AG04450 (cell line): ENCODE measurements at regions not wholly inside any gene's neighbourhood (a gene's known extent, or its start where the extent isn't known, plus 50 kb on each side); places are given as distances from the start of the nearest gene placed in this dataset.

Experiments used
- CTCF ChIA-PET: fragments of 300-600, 350-600 bp; formaldehyde crosslinking; extraction: SDS; loops from one replicate; lab custom pipeline; 2022; ENCODE audit warnings: antibody characterized with exemption, inconsistent platforms; lab: Charles Lee
- POLR2A ChIA-PET: fragments of 350-600 bp; formaldehyde crosslinking; extraction: SDS; loops from one replicate; lab custom pipeline; 2021; ENCODE audit warnings: antibody characterized with exemption, inconsistent platforms; lab: Yijun Ruan, JAX
- DNase-seq: peaks from one replicate; pipeline ENCODE4 v3.0.0-alpha.2; 2011; ENCODE audit warnings: low read depth, low spot score
- H3K27ac ChIP-seq: one replicate; pipeline ENCODE4 v1.5.1; 2012; ENCODE audit warnings: low read depth, low read length, control low read depth
- H3K27me3 ChIP-seq: one replicate; pipeline ENCODE4 v1.6.0; 2012; ENCODE audit warnings: low read length; ENCODE audit not compliant: control insufficient read depth, insufficient read depth
- H3K4me3 ChIP-seq: 2 replicates; pipeline ENCODE4 v1.5.1; 2011; ENCODE audit warnings: mild to moderate bottlenecking, low read depth, low read length, control low read depth
- H3K9me3 ChIP-seq: 2 replicates; pipeline ENCODE4 v1.5.1; 2012; ENCODE audit warnings: low read length; ENCODE audit not compliant: control insufficient read depth, insufficient read depth
- TF ChIP-seq, protein P1 (sequence below): IDR thresholded peaks from 2 replicates; pipeline ENCODE4 v1.5.1; 2011; ENCODE audit warnings: low read depth, low read length, control low read depth, inconsistent platforms

DNA sequence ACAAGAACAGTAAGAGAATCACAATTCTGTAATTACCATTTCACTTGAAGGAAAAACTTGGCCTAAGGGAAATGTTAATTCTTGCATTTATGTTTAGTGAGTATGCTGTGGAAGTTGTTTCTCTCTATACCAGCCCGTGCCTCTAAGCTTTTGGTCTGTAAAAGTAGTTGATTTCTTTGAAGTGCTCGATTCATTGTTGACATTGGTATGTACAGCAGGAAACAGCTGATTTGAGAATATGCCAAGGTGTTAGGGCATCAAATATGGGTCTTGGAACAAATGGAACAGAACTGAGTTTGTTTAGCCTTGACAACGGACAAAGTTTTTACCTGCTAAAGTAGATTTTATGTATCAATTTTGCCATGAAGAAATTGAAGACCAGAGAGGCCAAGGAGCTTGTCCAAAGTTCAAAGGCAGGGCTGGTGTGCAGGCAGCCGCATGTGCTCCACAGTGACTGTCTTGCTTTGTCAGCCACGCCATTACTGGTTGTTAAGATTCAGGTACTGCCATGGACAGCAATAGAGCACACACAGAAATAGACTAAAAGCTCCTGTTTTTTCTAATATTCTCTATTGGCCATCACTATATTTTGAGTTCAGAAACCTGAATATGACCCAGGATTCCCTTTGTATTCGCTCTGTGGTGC lies 75.5 kb upstream of the TLR3 start:
- POLR2A ChIA-PET: no interaction called here
- CTCF ChIA-PET: interaction anchor here (2.7 kb wide), 1 partner anchor 45 kb away, joined by 6 read pairs; no protein-coding TSS in a partner anchor

DNA sequence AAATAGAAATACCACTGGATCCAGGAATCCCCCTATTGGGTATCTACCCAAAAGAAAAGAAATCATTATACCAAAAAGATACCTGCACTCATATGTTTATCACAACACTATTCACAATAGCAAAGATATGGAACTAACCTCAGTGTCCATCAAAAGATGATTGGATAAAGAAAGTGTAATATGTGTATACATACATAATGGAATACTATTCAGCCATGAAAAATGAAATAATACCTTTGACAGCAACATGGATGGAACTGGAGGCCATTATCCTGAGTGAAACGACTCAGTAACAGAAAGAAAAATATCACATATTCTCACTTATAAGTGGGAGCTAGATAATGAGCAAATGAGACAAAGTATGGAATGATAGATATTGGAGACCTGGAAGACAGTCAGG lies 74.2 kb upstream of the TLR3 start:
- POLR2A ChIA-PET: no interaction called here
- CTCF ChIA-PET: no interaction called here
- no peak for DNase-seq
- TF ChIP-seq, protein P1, sequence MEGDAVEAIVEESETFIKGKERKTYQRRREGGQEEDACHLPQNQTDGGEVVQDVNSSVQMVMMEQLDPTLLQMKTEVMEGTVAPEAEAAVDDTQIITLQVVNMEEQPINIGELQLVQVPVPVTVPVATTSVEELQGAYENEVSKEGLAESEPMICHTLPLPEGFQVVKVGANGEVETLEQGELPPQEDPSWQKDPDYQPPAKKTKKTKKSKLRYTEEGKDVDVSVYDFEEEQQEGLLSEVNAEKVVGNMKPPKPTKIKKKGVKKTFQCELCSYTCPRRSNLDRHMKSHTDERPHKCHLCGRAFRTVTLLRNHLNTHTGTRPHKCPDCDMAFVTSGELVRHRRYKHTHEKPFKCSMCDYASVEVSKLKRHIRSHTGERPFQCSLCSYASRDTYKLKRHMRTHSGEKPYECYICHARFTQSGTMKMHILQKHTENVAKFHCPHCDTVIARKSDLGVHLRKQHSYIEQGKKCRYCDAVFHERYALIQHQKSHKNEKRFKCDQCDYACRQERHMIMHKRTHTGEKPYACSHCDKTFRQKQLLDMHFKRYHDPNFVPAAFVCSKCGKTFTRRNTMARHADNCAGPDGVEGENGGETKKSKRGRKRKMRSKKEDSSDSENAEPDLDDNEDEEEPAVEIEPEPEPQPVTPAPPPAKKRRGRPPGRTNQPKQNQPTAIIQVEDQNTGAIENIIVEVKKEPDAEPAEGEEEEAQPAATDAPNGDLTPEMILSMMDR: no peak
- Histone ChIP-seq H3K27me3 (no peaks in the 10 kb centered on the region), H3K9me3 (no peaks in the 10 kb centered on the region), H3K27ac (no peak overlapping the region), H3K4me3 (no peak overlapping the region)

More for the DNA sequence above, 75.5 kb upstream of the TLR3 start:
- no peak for DNase-seq
- no peaks in the 10 kb centered on the region for H3K27me3 ChIP-seq
- no peaks in the 10 kb centered on the region for H3K9me3 ChIP-seq
- no peak overlapping the region for H3K4me3 ChIP-seq
- H3K27ac ChIP-seq: no peak overlapping the region
- TF ChIP-seq, protein P1: no peak

DNA sequence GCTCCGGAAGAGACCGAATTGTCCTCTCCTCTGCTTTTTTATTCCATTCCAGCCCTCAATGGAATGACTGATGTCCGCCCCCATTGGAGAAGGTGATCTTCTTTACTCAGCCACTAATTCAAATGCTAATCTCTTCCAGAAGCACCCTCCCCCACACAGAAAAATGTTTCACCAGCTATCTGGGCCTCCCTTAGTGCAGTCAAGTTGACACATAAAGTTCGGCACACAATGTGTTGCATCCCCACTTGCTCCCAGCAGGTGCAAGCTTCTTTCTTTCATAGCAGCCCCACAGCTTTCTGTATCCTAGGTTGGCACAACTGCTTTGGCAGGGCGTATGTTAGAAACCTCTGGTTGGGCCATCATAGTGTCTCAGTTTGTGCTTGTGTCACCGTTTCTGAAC lies 73.3 kb upstream of the TLR3 start:
- POLR2A ChIA-PET: no interaction called here
- CTCF ChIA-PET: no interaction called here
- TF ChIP-seq, protein P1: no peak

DNA sequence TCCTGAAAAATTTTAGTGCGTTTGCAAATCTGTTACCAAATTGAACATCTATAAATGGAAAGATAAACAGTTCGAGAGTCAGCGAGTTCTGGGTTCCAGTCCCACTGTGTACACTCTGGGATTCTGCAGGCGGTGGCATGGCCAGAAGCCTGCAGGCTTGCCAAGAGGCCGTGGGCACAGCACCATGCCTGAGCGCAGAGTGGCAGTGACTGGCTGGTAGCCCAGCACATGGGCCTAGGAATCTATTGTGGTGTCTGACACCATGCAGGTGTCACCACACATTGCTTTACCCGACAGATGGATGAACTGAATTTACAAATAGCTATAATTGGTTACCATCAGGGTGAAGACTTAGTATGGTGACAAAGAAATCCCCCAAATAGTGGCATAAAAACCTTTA lies 71.7 kb upstream of the TLR3 start:
- ChIA-PET CTCF (no interaction called here), POLR2A (no interaction called here)

More for the DNA sequence above, 73.3 kb upstream of the TLR3 start:
- Histone ChIP-seq H3K27me3 (no peaks in the 10 kb centered on the region), H3K27ac (no peak overlapping the region), H3K9me3 (no peaks in the 10 kb centered on the region), H3K4me3 (no peak overlapping the region)
- no peak for DNase-seq

DNA sequence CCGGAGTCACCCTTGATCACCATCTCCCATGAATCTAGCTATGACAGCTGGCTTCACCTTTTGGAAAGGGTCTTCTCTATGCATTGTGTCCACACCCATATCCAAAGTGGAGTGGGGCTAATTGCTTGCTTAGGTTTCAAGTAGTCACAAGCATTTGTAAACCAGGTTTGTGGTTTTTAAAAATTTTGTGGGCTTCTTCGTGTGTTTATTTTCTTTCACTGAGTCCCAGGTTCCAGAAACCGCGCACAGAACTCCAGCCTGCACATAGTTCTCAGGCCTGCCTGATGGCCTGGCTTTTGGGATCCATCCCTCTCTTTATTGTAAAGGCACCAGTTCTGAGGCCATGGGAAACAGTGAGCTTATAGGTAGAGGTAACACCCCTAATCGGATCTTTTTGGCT lies 70.2 kb upstream of the TLR3 start:
- no peak overlapping the region for H3K4me3 ChIP-seq
- DNase-seq: no peak
- TF ChIP-seq, protein P1: no peak
- ChIA-PET CTCF (interaction anchor here (1.2 kb wide), 1 partner anchor 39 kb away, joined by 3 read pairs; no protein-coding TSS in a partner anchor), POLR2A (no interaction called here)
- no peaks in the 10 kb centered on the region for H3K9me3 ChIP-seq
- no peaks in the 10 kb centered on the region for H3K27me3 ChIP-seq
- no peak overlapping the region for H3K27ac ChIP-seq

More for the DNA sequence above, 71.7 kb upstream of the TLR3 start:
- TF ChIP-seq, protein P1: no peak
- Histone ChIP-seq H3K27me3 (no peaks in the 10 kb centered on the region), H3K27ac (no peak overlapping the region), H3K9me3 (no peaks in the 10 kb centered on the region), H3K4me3 (no peak overlapping the region)
- no peak for DNase-seq
